ENCODE measurements at regions not wholly inside any gene's neighbourhood (a gene's known extent, or its start where the extent isn't known, plus 50 kb on each side); places are given as distances from the start of the nearest gene placed in this dataset.

- TF ChIP-seq GATA3 (IDR thresholded peaks at IDR 0.05; ENCODE audit: low read depth, low read length) = no peak
- no peak for TF ChIP-seq GATA2 (IDR thresholded peaks at IDR 0.05; ENCODE audit: low read depth, low read length)
Observed at GRCh38 chr13:105670179-105670990, 865.1 kb downstream of the EFNB2 start.

DNA sequence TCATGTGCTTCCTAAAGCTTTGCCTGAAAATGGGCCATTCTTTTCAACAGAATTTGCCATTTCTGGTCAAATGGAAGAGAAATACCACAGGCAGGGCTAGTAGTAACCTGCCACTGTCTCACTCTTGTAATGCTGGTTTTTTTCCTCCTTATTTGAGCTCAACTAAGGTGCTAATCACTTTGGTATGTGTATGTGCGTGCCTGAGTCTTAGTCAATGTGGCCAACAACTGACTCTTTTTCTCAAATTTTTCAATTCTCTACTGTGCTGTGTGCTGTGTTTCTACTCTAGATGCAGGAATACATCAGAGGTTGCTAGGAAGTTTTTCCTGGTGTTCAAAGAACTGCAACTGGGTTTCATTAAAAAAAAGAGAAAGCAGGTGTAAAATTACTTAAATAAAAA, 870.2 kb downstream of the EFNB2 start:
- no peak for TF ChIP-seq GATA3 (IDR thresholded peaks at IDR 0.05; ENCODE audit: low read depth, low read length)
- no peak for TF ChIP-seq GATA2 (IDR thresholded peaks at IDR 0.05; ENCODE audit: low read depth, low read length)

- TF ChIP-seq GATA2 (IDR thresholded peaks at IDR 0.05; ENCODE audit: low read depth, low read length) (no peak), GATA3 (IDR thresholded peaks at IDR 0.05; ENCODE audit: low read depth, low read length) (no peak)
Observed at GRCh38 chr13:105663182-105663581, 872.3 kb downstream of the EFNB2 start.

DNA sequence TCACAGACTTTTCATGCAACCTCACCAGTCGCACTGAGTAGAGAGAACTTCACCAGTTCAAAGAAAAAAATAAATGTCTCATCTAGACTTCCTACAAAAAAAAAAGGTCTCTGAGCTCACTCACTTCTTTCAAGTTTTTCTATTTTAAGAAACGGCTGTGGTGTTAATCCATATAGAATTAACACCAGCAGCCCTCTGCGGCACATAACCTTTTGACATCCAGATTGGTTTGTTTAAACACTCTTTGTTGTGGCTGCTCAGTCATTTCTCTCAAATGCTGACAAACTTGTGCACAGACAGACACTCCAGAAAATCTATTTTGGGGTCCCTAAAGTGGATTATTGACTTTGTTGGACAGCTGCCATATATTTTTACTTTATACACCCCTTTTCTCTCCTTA, 874.9 kb downstream of the EFNB2 start:
- TF ChIP-seq GATA3 (IDR thresholded peaks at IDR 0.05; ENCODE audit: low read depth, low read length) = no peak
- TF ChIP-seq GATA2 (IDR thresholded peaks at IDR 0.05; ENCODE audit: low read depth, low read length) = no peak

DNA sequence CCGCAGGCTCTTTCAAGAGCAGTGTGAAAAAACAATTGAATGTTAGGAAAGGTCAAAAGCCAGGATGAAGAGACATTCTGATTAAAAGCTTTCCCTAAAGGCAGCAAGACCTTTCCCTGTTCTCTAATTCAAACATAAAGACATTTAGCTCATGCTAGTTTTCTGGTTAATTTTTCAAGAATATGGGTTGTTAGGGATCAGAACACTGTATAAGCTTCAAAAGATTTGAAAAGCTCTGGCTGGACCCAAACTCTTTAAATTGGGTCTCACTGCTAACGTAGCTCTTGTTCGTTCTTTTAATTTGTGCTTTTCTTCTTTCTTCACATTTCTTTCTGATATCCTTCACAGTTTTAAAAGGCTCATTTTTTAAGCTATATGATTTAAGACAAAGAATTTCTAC, 877.0 kb downstream of the EFNB2 start:
- no peak for TF ChIP-seq GATA3 (IDR thresholded peaks at IDR 0.05; ENCODE audit: low read depth, low read length)
- no peak for TF ChIP-seq GATA2 (IDR thresholded peaks at IDR 0.05; ENCODE audit: low read depth, low read length)

DNA sequence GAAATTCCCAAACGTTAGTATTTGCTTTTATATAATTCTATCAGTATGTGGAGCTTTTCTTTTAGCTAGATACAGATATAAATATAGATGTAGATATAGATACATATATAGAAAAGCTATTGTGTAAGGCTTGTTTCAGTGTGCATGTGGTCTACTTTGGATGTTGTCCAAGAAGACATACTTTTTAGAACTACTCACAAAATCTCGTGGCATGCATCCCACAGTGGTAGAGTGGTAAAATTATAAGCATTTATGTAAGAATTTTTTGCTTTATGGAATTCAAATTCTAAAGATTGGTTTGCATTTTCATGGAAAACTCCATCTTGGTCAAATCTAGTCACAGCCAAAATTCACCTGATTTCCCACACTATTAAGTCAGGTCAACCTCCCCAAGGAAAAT, 880.4 kb downstream of the EFNB2 start:
- TF ChIP-seq GATA3 (IDR thresholded peaks at IDR 0.05; ENCODE audit: low read depth, low read length) = no peak
- no peak for TF ChIP-seq GATA2 (IDR thresholded peaks at IDR 0.05; ENCODE audit: low read depth, low read length)

DNA sequence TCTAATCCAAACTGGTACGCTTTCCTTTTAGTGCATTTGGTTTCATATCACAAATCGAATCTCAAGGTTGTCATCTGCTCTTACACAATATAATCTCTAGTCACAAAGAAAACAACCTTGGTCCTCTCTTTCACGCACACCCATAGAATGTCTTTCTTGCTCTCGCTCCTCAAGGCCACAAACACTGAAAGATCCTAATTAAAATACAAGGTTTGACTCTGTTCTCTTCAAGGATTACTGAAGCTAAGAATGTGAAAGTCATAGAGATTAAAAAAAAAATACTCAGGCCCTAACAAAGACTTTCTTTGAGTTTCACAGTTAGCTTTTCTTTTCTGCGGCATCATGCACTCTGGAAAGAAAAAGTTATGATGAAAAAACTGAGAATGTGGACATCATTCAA, 891.5 kb downstream of the EFNB2 start:
- no peak for TF ChIP-seq GATA3 (IDR thresholded peaks at IDR 0.05; ENCODE audit: low read depth, low read length)
- TF ChIP-seq GATA2 (IDR thresholded peaks at IDR 0.05; ENCODE audit: low read depth, low read length) = no peak

DNA sequence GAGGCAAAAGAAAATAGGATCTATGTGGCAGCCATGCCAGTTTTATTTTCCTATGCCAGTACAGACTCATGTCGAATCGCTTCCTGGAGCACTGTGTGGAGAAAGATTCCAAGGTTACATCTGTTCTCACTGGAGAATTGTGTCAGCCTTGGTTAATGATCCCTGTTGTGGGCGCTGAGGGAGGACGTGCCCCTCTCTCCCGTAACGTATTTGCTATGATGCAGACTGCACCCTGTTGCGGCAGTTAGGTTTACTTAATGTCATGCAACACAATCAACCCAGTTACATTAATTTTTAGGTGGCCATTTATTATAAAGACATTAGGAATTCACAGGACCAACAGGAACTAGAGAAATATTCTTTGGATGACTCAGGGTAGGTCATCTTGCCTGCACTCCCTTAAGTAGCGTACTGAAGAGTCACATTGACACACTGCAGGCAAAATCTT, 892.9 kb downstream of the EFNB2 start:
- TF ChIP-seq GATA3 (IDR thresholded peaks at IDR 0.05; ENCODE audit: low read depth, low read length) (no peak), GATA2 (IDR thresholded peaks at IDR 0.05; ENCODE audit: low read depth, low read length) (no peak)

DNA sequence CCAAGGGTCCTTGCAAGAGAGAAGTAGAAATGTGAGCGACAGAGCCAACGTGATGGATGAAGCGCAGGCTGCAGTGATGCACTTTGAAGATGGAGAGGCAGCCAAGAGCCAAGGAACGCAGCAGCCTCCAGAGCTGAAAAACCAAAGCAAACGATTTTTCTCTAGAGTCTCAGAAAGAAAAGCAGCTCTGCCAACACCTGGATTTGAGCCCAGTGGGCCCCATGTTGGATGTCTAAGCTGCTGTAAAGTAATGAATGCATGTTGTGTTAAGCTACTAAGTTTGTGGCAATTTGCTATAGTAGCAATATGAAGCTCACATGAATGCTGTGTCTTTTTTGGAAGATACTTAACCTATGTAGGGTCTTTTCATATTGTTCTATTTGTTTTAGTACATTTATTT, 894.3 kb downstream of the EFNB2 start:
- TF ChIP-seq GATA2 (IDR thresholded peaks at IDR 0.05; ENCODE audit: low read depth, low read length) (no peak), GATA3 (IDR thresholded peaks at IDR 0.05; ENCODE audit: low read depth, low read length) (no peak)

DNA sequence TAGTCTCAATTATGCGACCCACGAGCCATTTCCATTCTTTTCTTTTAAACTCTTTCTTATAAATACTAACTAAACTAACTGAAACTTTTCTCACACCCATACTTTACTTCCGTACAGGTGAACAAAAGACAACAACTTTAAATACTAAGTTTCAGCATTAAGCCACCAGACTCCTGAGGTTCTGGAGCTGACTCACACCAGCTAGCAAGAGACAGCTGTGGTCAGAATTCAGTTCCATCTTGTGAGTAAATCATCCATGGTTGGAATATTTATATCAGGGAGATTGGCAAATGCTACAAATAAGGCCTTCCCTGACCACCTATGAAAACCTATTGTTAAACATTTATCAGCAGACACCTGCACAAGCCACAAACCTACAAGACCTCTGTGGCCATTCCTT, 897.0 kb downstream of the EFNB2 start:
- TF ChIP-seq GATA3 (IDR thresholded peaks at IDR 0.05; ENCODE audit: low read depth, low read length) = no peak
- TF ChIP-seq GATA2 (IDR thresholded peaks at IDR 0.05; ENCODE audit: low read depth, low read length) = no peak

GRCh38 chr13:105634059-105634458, 901.4 kb downstream of the EFNB2 start:
- TF ChIP-seq GATA3 (IDR thresholded peaks at IDR 0.05; ENCODE audit: low read depth, low read length) = no peak
- TF ChIP-seq GATA2 (IDR thresholded peaks at IDR 0.05; ENCODE audit: low read depth, low read length) = no peak

GRCh38 chr13:105630431-105630830, 905.0 kb downstream of the EFNB2 start:
- no peak for TF ChIP-seq GATA2 (IDR thresholded peaks at IDR 0.05; ENCODE audit: low read depth, low read length)
- no peak for TF ChIP-seq GATA3 (IDR thresholded peaks at IDR 0.05; ENCODE audit: low read depth, low read length)

DNA sequence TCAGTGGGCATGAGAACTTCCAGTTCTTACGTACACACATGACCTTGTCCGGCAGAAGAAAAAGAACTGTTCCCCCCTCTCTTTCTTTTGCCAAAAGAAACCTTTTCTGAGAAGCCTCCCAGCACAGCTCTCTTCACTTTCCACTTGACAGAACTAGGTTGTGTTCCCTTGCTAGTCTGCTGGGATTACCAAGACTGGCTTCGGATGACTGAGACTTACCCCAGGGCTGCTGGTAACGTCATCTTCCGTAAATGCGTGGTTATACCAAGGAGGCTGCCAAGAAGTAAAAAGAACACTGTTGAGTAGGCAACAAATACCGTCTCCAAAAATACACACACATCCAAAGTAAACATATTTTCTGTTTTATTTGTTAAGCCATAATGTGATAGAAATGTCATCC, 908.2 kb downstream of the EFNB2 start:
- TF ChIP-seq GATA3 (IDR thresholded peaks at IDR 0.05; ENCODE audit: low read depth, low read length) (no peak), GATA2 (IDR thresholded peaks at IDR 0.05; ENCODE audit: low read depth, low read length) (no peak)

- TF ChIP-seq GATA2 (IDR thresholded peaks at IDR 0.05; ENCODE audit: low read depth, low read length) (no peak), GATA3 (IDR thresholded peaks at IDR 0.05; ENCODE audit: low read depth, low read length) (no peak)
Observed at GRCh38 chr13:105625691-105626090, 909.8 kb downstream of the EFNB2 start.

DNA sequence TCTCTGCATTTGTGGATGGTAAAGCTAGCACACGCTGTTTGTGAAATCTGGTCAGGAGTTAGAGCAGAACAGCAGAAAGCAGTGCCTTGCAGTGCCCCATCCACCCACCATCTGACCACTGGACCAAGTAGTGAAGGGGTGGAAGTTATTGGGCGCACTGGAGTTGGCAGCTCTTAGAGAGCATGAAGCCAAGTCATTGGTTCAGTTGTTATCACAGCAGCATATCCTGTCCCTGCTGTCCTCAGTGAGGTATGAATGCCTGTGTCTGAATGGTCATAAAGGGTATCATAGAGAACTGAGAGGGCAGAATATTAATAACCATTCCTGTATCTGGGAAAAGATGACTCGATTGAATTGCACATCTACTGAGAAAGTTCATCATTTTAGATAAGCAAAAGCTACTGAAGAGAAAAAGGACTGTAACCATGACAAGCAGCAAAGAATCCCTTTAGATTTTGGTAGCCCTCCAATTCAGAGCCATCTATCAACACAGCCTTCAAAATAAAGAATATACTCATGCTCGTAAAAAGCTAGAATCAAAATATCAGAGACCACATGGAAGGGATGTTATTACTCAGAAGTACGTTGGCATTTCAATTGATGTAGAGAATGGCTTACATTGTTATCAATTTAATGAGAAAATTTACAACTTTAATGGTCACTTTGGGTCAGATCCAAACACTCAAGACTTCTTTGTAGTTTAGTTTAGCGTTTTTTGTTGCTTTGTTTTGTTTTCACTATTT, 919.0 kb downstream of the EFNB2 start:
- TF ChIP-seq GATA3 (IDR thresholded peaks at IDR 0.05; ENCODE audit: low read depth, low read length) (no peak), GATA2 (IDR thresholded peaks at IDR 0.05; ENCODE audit: low read depth, low read length) (no peak)

Measured in SH-SY5Y (cell line).